Fibroblast of skin of right biceps (primary cell): ENCODE measurements at regions not wholly inside any gene's neighbourhood (a gene's known extent, or its start where the extent isn't known, plus 50 kb on each side); places are given as distances from the start of the nearest gene placed in this dataset.
"Not testable (repeated sequence)": the region's sequence is repeated elsewhere in the genome, so short reads cannot be mapped to it uniquely, and the experiment has no call there.

Experiments
- DNase-seq: peaks from one replicate; pipeline ENCODE4 v3.0.0-alpha.2; 2013

GRCh38 chr3:95832146-95832545 is 982.2 kb upstream of the EPHA6 start:
- DNase-seq: no peak

- not testable (repeated sequence) for DNase-seq
Measured at GRCh38 chr3:95860628-95861027, 953.8 kb upstream of the EPHA6 start.

- DNase-seq: no peak
Measured at GRCh38 chr3:95883801-95884200, 930.6 kb upstream of the EPHA6 start.

GRCh38 chr3:95886616-95887015 is 927.8 kb upstream of the EPHA6 start:
- peak; percentile 28 for DNase-seq

GRCh38 chr3:95887114-95887513 is 927.3 kb upstream of the EPHA6 start:
- no peak for DNase-seq

GRCh38 chr3:95894820-95895219 is 919.6 kb upstream of the EPHA6 start:
- no peak for DNase-seq

- DNase-seq: peak; percentile 46
Measured at GRCh38 chr3:95899494-95899893, 914.9 kb upstream of the EPHA6 start.

- no peak for DNase-seq
Measured at GRCh38 chr3:95899911-95900310, 914.5 kb upstream of the EPHA6 start.

- no peak for DNase-seq
Measured at GRCh38 chr3:95901948-95902347, 912.4 kb upstream of the EPHA6 start.

GRCh38 chr3:95905182-95905581 is 909.2 kb upstream of the EPHA6 start:
- DNase-seq: no peak

GRCh38 chr3:95911767-95912166 is 902.6 kb upstream of the EPHA6 start:
- no peak for DNase-seq

- peak; percentile 98 for DNase-seq
Measured at GRCh38 chr3:95923496-95924210, 890.7 kb upstream of the EPHA6 start.

GRCh38 chr3:95926904-95927501 is 887.4 kb upstream of the EPHA6 start:
- no peak for DNase-seq

GRCh38 chr3:95934181-95934580 is 880.2 kb upstream of the EPHA6 start:
- no peak for DNase-seq

GRCh38 chr3:95939235-95939809 is 875.1 kb upstream of the EPHA6 start:
- DNase-seq: no peak

GRCh38 chr3:95965704-95966336 is 848.6 kb upstream of the EPHA6 start:
- DNase-seq: no peak

GRCh38 chr3:95971573-95971972 is 842.8 kb upstream of the EPHA6 start:
- DNase-seq: peak; percentile 0

GRCh38 chr3:95994338-95994737 is 820.1 kb upstream of the EPHA6 start:
- DNase-seq: no peak

- no peak for DNase-seq
Measured at GRCh38 chr3:96000966-96001365, 813.4 kb upstream of the EPHA6 start.

GRCh38 chr3:96007650-96008195 is 806.7 kb upstream of the EPHA6 start:
- DNase-seq: no peak

- no peak for DNase-seq
Measured at GRCh38 chr3:96012939-96013338, 801.5 kb upstream of the EPHA6 start.

GRCh38 chr3:96017556-96017955 is 796.8 kb upstream of the EPHA6 start:
- DNase-seq: no peak

GRCh38 chr3:96022676-96023075 is 791.7 kb upstream of the EPHA6 start:
- DNase-seq: no peak

- no peak for DNase-seq
Measured at GRCh38 chr3:96027718-96028117, 786.7 kb upstream of the EPHA6 start.
